K562 (cell line): ENCODE measurements at regions not wholly inside any gene's neighbourhood (a gene's known extent, or its start where the extent isn't known, plus 50 kb on each side); places are given as distances from the start of the nearest gene placed in this dataset.

Experiments
- CTCF ChIP-seq, 3 experiments: IDR thresholded peaks in 2 of 3; conservative IDR thresholded peaks in 1 of 3; 2 replicates each; pipeline ENCODE4 v1.5.1; 2011 to 2012; ENCODE audit warnings: low read length in 3 of 3, mild to moderate bottlenecking in 3 of 3, control low read depth in 2 of 3, improper control_type of control experiment in 1 of 3, inconsistent platforms in 1 of 3, low read depth in 1 of 3, mixed read lengths in 1 of 3, moderate library complexity in 1 of 3; ENCODE audit not compliant: insufficient read depth in 2 of 3
- ELF4 ChIP-seq: fragments of 450-650 bp; formaldehyde crosslinking; IDR thresholded peaks from 2 replicates; pipeline ENCODE4 v1.4.0; 2022; ENCODE audit warnings: missing genetic modification characterization
- EZH2 ChIP-seq: IDR thresholded peaks from 2 replicates; pipeline ENCODE4 v1.6.1; 2012; ENCODE audit warnings: low read depth, mild to moderate bottlenecking, inconsistent platforms, low read length, borderline replicate concordance
- HCFC1 ChIP-seq: IDR thresholded peaks from 2 replicates; pipeline ENCODE4 v1.6.1; 2012; ENCODE audit warnings: low read depth, low read length, improper control_type of control experiment
- MTA2 ChIP-seq: fragments of 450-650 bp; IDR thresholded peaks from 2 replicates; pipeline ENCODE4 v1.6.1; 2016; ENCODE audit warnings: low read depth
- POLR2AphosphoS2 ChIP-seq: IDR thresholded peaks from 2 replicates; pipeline ENCODE4 v1.6.1; 2012; ENCODE audit warnings: low read length, improper control_type of control experiment
- ZNF224 ChIP-seq: sonication (generic); formaldehyde crosslinking; IDR thresholded peaks from 2 replicates; pipeline ENCODE4 v1.8.0; 2022; ENCODE audit warnings: mild to moderate bottlenecking, missing genetic modification reagents
- ZNF318 ChIP-seq, 2 experiments: fragments of 450-650 bp; IDR thresholded peaks; 2 replicates each; pipeline ENCODE4 v1.6.1; 2016; ENCODE audit warnings: mild to moderate bottlenecking in 2 of 2, borderline replicate concordance in 1 of 2, low read depth in 1 of 2, moderate library complexity in 1 of 2

GRCh38 chr4:123555807-123556273 lies 159.2 kb downstream of the SPRY1 start:
- TF ChIP-seq EZH2, result no peak
- TF ChIP-seq ZNF224 (CRISPR knock-in tag), result no peak
- no peak for TF ChIP-seq ZNF318 (IDR thresholded peaks at IDR 0.05; ENCODE audit: borderline replicate concordance in 1 of 2, low read depth in 1 of 2)
- TF ChIP-seq CTCF (IDR thresholded peaks at IDR 0.05 in 2 of 3, conservative IDR thresholded peaks at IDR 0.05 in 1 of 3; ENCODE audit: insufficient read depth in 2 of 3, low read depth in 1 of 3, low read length in 3 of 3), result no peak
- no peak for TF ChIP-seq HCFC1
- no peak for TF ChIP-seq POLR2AphosphoS2
- TF ChIP-seq MTA2, result no peak
- TF ChIP-seq ELF4 (CRISPR knock-in tag), result no peak
